Neural cell (in vitro differentiated cells): ENCODE measurements at regions not wholly inside any gene's neighbourhood (a gene's known extent, or its start where the extent isn't known, plus 50 kb on each side); places are given as distances from the start of the nearest gene placed in this dataset.

Experiments
- H2AFZ ChIP-seq: fragments of 200-600, 300-800 bp; sonication (generic), shearing (Covaris generic); 2 replicates; pipeline ENCODE4 v1.6.0; 2014; ENCODE audit warnings: low read depth, mild to moderate bottlenecking, antibody characterized with exemption, low read length, moderate library complexity
- H3F3A ChIP-seq: fragments of 200-600 bp; shearing (Covaris generic); 2 replicates; pipeline ENCODE4 v1.6.1; 2016; ENCODE audit warnings: mild to moderate bottlenecking, moderate library complexity, mixed read lengths, antibody characterized with exemption, low read length; ENCODE audit not compliant: insufficient read depth, poor library complexity, severe bottlenecking
- H3K27ac ChIP-seq: fragments of 200-600, 300-800 bp; sonication (generic), shearing (Covaris generic); 2 replicates; pipeline ENCODE4 v1.5.1; 2014; ENCODE audit warnings: mild to moderate bottlenecking, low read length, moderate library complexity
- H3K27me3 ChIP-seq: fragments of 300-800, 200-600 bp; sonication (generic), shearing (Covaris generic); 2 replicates; pipeline ENCODE4 v1.6.0; 2014; ENCODE audit warnings: mild to moderate bottlenecking, low read depth, low read length, moderate library complexity; ENCODE audit not compliant: insufficient read depth
- H3K36me3 ChIP-seq: fragments of 300-800, 200-600 bp; sonication (generic), shearing (Covaris generic); 2 replicates; pipeline ENCODE4 v1.5.1; 2014; ENCODE audit warnings: mild to moderate bottlenecking, antibody characterized with exemption, low read length, moderate library complexity; ENCODE audit not compliant: insufficient read depth
- H3K4me2 ChIP-seq: fragments of 300-800, 200-600 bp; sonication (generic), shearing (Covaris generic); 2 replicates; pipeline ENCODE4 v1.6.0; 2014; ENCODE audit warnings: mild to moderate bottlenecking, low read length
- H3K4me3 ChIP-seq: fragments of 300-800, 200-600 bp; sonication (generic), shearing (Covaris generic); 2 replicates; pipeline ENCODE4 v1.5.1; 2014; ENCODE audit warnings: mild to moderate bottlenecking, low read length, moderate library complexity
- H3K79me2 ChIP-seq: fragments of 200-600 bp; shearing (Covaris generic); replicated peaks from 2 replicates; pipeline ENCODE4 v1.6.0; 2014; ENCODE audit warnings: mild to moderate bottlenecking, low read length, moderate library complexity; ENCODE audit not compliant: insufficient read depth
- H3K9ac ChIP-seq: fragments of 300-800, 200-600 bp; sonication (generic), shearing (Covaris generic); 2 replicates; pipeline ENCODE4 v1.6.1; 2016; ENCODE audit warnings: mild to moderate bottlenecking, low read length, mixed read lengths
- H3K9me2 ChIP-seq: fragments of 200-600 bp; shearing (Covaris generic); 2 replicates; pipeline ENCODE4 v1.6.1; 2016; ENCODE audit warnings: mild to moderate bottlenecking, low read length, mixed read lengths; ENCODE audit not compliant: insufficient read depth
- H3K9me3 ChIP-seq: fragments of 200-600, 300-800 bp; sonication (generic), shearing (Covaris generic); 2 replicates; pipeline ENCODE4 v1.6.1; 2016; ENCODE audit warnings: mild to moderate bottlenecking, mixed run types, low read length, moderate library complexity, mixed read lengths
- H4K20me1 ChIP-seq: fragments of 200-600 bp; shearing (Covaris generic); 2 replicates; pipeline ENCODE4 v1.6.1; 2016; ENCODE audit warnings: mild to moderate bottlenecking, mixed run types; ENCODE audit not compliant: insufficient read depth
- EP300 ChIP-seq: fragments of 450-650 bp; conservative IDR thresholded peaks from 2 replicates; pipeline ENCODE4 v1.6.1; 2014; ENCODE audit warnings: antibody characterized with exemption, mild to moderate bottlenecking, moderate library complexity; ENCODE audit not compliant: poor library complexity, severe bottlenecking
- EZH2 ChIP-seq: fragments of 200-600, 300-800 bp; shearing (Covaris generic), sonication (generic); IDR thresholded peaks from 2 replicates; pipeline ENCODE4 v1.6.1; 2014; ENCODE audit warnings: antibody characterized with exemption, low read length, borderline replicate concordance, mild to moderate bottlenecking; ENCODE audit not compliant: insufficient read depth, poor library complexity, severe bottlenecking
- MXI1 ChIP-seq: fragments of 450-650 bp; conservative IDR thresholded peaks from 2 replicates; pipeline ENCODE4 v1.6.1; 2014; ENCODE audit warnings: antibody characterized with exemption, mild to moderate bottlenecking; ENCODE audit not compliant: poor library complexity, severe bottlenecking
- POLR2AphosphoS5 ChIP-seq: IDR thresholded peaks from 2 replicates; pipeline ENCODE4 v1.6.1; 2012
- RAD21 ChIP-seq: fragments of 450-650 bp; conservative IDR thresholded peaks from 2 replicates; pipeline ENCODE4 v1.6.1; 2014; ENCODE audit warnings: antibody characterized with exemption, mild to moderate bottlenecking, moderate library complexity
- SMC3 ChIP-seq: fragments of 450-650 bp; conservative IDR thresholded peaks from 2 replicates; pipeline ENCODE4 v1.6.1; 2014; ENCODE audit warnings: antibody characterized with exemption, mild to moderate bottlenecking, moderate library complexity; ENCODE audit not compliant: poor library complexity
- TAF1 ChIP-seq: IDR thresholded peaks from 2 replicates; pipeline ENCODE4 v1.6.1; 2012; ENCODE audit warnings: low read depth
- TF ChIP-seq, protein P1 (sequence below): fragments of 450-650 bp; IDR thresholded peaks from 2 replicates; pipeline ENCODE4 v1.5.1; 2014; ENCODE audit warnings: antibody characterized with exemption, mild to moderate bottlenecking, moderate library complexity; ENCODE audit not compliant: poor library complexity, severe bottlenecking
- TF ChIP-seq, protein P2 (sequence below): IDR thresholded peaks from 2 replicates; pipeline ENCODE4 v1.6.1; 2012; ENCODE audit warnings: borderline replicate concordance

DNA sequence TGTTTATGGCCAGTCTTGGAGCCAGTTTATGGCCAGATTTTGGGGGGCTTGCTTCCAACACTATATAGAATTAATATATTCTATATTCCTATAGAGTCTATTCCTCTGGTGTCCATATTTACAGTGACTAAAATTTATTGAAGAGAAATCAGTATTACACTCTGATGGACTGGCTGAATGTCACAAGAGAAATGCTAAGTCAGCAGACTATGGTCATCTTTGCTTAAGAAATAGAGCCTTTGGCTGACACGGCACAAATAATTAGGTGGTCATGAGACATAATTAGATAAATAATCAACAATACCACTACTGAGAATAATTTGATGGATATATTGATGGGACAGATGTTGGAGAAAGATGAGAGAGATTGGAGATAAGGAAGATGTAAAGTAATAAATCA lies 272.9 kb downstream of the SLITRK5 start:
- Histone ChIP-seq H3K27ac (no peak overlapping the region), H3K4me3 (no peak overlapping the region), H3K9ac (no peak overlapping the region), H3K36me3 (no peaks in the 10 kb centered on the region), H3K9me3 (no peaks in the 10 kb centered on the region), H2AFZ (no peak overlapping the region), H3K4me2 (no peak overlapping the region), H3F3A (no peaks in the 10 kb centered on the region), H3K79me2 (no peaks in the 10 kb centered on the region), H4K20me1 (no peaks in the 10 kb centered on the region), H3K27me3 (no peaks in the 10 kb centered on the region), H3K9me2 (no peaks in the 10 kb centered on the region)
- TF ChIP-seq MXI1, result no peak

DNA sequence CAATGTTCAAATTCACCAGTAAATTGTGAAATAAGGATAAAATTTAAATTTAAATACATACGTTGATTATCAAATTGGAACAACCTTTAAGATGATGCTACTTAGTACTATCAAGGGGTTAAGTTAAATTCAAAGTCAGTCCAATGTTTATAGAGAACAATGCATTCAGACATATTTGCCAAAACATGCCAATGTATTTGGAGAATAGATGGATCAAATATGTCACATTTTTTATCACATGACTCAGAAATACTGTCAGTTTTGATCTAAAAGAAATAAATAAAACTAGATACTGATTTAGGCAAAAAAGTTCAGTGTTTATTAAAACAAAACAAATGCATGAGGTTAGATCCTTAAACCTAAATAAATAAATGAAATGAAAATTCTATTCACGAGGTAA lies 281.2 kb downstream of the SLITRK5 start:
- H3F3A ChIP-seq, result no peaks in the 10 kb centered on the region
- no peaks in the 10 kb centered on the region for H4K20me1 ChIP-seq
- H3K4me2 ChIP-seq, result no peak overlapping the region
- H3K79me2 ChIP-seq, result no peaks in the 10 kb centered on the region
- no peak overlapping the region for H3K9ac ChIP-seq
- no peaks in the 10 kb centered on the region for H3K9me2 ChIP-seq
- H3K4me3 ChIP-seq, result no peak overlapping the region
- H3K9me3 ChIP-seq, result no peaks in the 10 kb centered on the region
- no peak overlapping the region for H3K27ac ChIP-seq
- no peak for TF ChIP-seq EZH2
- TF ChIP-seq TAF1, result no peak
- no peak for TF ChIP-seq MXI1
- TF ChIP-seq RAD21, result no peak
- TF ChIP-seq, protein P1, sequence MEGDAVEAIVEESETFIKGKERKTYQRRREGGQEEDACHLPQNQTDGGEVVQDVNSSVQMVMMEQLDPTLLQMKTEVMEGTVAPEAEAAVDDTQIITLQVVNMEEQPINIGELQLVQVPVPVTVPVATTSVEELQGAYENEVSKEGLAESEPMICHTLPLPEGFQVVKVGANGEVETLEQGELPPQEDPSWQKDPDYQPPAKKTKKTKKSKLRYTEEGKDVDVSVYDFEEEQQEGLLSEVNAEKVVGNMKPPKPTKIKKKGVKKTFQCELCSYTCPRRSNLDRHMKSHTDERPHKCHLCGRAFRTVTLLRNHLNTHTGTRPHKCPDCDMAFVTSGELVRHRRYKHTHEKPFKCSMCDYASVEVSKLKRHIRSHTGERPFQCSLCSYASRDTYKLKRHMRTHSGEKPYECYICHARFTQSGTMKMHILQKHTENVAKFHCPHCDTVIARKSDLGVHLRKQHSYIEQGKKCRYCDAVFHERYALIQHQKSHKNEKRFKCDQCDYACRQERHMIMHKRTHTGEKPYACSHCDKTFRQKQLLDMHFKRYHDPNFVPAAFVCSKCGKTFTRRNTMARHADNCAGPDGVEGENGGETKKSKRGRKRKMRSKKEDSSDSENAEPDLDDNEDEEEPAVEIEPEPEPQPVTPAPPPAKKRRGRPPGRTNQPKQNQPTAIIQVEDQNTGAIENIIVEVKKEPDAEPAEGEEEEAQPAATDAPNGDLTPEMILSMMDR, result no peak
- peak; percentile 94 for TF ChIP-seq POLR2AphosphoS5
- no peak for TF ChIP-seq SMC3
- peak; percentile 91 for TF ChIP-seq EP300
- TF ChIP-seq, protein P2, sequence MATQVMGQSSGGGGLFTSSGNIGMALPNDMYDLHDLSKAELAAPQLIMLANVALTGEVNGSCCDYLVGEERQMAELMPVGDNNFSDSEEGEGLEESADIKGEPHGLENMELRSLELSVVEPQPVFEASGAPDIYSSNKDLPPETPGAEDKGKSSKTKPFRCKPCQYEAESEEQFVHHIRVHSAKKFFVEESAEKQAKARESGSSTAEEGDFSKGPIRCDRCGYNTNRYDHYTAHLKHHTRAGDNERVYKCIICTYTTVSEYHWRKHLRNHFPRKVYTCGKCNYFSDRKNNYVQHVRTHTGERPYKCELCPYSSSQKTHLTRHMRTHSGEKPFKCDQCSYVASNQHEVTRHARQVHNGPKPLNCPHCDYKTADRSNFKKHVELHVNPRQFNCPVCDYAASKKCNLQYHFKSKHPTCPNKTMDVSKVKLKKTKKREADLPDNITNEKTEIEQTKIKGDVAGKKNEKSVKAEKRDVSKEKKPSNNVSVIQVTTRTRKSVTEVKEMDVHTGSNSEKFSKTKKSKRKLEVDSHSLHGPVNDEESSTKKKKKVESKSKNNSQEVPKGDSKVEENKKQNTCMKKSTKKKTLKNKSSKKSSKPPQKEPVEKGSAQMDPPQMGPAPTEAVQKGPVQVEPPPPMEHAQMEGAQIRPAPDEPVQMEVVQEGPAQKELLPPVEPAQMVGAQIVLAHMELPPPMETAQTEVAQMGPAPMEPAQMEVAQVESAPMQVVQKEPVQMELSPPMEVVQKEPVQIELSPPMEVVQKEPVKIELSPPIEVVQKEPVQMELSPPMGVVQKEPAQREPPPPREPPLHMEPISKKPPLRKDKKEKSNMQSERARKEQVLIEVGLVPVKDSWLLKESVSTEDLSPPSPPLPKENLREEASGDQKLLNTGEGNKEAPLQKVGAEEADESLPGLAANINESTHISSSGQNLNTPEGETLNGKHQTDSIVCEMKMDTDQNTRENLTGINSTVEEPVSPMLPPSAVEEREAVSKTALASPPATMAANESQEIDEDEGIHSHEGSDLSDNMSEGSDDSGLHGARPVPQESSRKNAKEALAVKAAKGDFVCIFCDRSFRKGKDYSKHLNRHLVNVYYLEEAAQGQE, result no peak
- H3K36me3 ChIP-seq, result no peaks in the 10 kb centered on the region
- H2AFZ ChIP-seq, result no peak overlapping the region
- H3K27me3 ChIP-seq, result peaks cover 4% of the 10 kb centered on the region

DNA sequence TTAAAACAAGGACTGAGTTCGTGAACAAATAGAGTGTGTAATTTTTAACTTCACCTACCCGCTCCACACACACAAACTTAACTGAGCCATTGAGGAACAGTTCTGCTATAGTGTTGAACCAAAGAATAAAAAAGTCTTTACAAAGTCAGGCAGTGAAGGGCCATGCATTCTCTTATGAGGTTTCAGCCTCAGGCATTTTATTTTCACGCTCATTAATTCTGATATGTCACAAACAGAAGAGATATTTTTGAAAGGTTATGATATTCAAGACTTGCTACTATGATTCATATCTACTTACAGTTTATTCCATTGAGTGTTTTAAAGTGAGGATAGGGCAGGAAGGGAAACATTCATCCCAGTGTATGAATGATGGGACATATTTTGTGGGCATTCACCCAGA lies 282.2 kb downstream of the SLITRK5 start:
- H3K27ac ChIP-seq, result no peak overlapping the region
- H3K9me3 ChIP-seq, result no peaks in the 10 kb centered on the region
- H3K4me3 ChIP-seq, result no peak overlapping the region
- H3K9me2 ChIP-seq, result no peaks in the 10 kb centered on the region
- no peak overlapping the region for H2AFZ ChIP-seq
- H3K4me2 ChIP-seq, result no peak overlapping the region
- peaks cover 4% of the 10 kb centered on the region for H3K27me3 ChIP-seq
- no peaks in the 10 kb centered on the region for H3K79me2 ChIP-seq
- H3K9ac ChIP-seq, result no peak overlapping the region
- H4K20me1 ChIP-seq, result no peaks in the 10 kb centered on the region
- no peaks in the 10 kb centered on the region for H3K36me3 ChIP-seq
- no peaks in the 10 kb centered on the region for H3F3A ChIP-seq
- TF ChIP-seq, protein P2, result no peak
